GM12864 (cell line): ENCODE measurements at regions not wholly inside any gene's neighbourhood (a gene's known extent, or its start where the extent isn't known, plus 50 kb on each side); places are given as distances from the start of the nearest gene placed in this dataset.

ENCODE experiments used
- DNase-seq: peaks from one replicate; pipeline ENCODE4 v3.0.0-alpha.2; 2011; ENCODE audit warnings: low read depth
- H3K4me3 ChIP-seq: 2 replicates; pipeline ENCODE4 v1.5.1; 2011; ENCODE audit warnings: mild to moderate bottlenecking, low read depth, low read length, control low read depth
- CTCF ChIP-seq: IDR thresholded peaks from 2 replicates; pipeline ENCODE4 v1.5.1; 2011; ENCODE audit warnings: low read depth, mild to moderate bottlenecking, moderate library complexity, low read length, control low read depth, inconsistent platforms; ENCODE audit errors: missing control alignments

- TF ChIP-seq CTCF: no peak
- no peak for DNase-seq
- no peak overlapping the region for H3K4me3 ChIP-seq
These were observed 178.0 kb upstream of the AFDN start for GRCh38 chr6:167648501-167649278.

DNA sequence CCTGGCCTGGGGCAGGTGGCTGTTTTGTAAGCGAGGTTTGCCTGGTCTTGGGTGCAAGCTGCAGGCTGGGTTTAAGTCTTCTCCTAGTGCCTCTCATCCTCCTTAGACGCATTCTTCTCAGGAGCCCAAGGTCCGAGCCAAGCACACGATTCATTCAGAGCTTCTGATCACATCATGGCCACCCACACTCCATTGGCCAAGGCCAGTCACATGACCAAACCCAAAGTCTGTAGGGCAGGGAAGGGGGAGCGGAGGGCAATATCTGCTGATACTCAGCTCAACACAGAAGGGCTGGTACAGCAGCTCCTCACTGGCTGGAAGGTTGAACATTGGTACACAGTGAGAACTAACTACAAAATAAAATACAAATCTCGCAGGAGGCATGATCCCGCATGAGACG lies 177.2 kb upstream of the AFDN start:
- TF ChIP-seq CTCF: no peak
- H3K4me3 ChIP-seq: no peak overlapping the region
- DNase-seq: no peak

GRCh38 chr6:167650730-167651317 lies 175.9 kb upstream of the AFDN start:
- no peak for TF ChIP-seq CTCF
- H3K4me3 ChIP-seq: no peak overlapping the region
- no peak for DNase-seq

GRCh38 chr6:167651318-167652041 lies 175.2 kb upstream of the AFDN start:
- H3K4me3 ChIP-seq: no peak overlapping the region
- no peak for TF ChIP-seq CTCF
- no peak for DNase-seq

GRCh38 chr6:167652042-167652700 lies 174.5 kb upstream of the AFDN start:
- no peak for TF ChIP-seq CTCF

GRCh38 chr6:167652701-167653095 lies 174.0 kb upstream of the AFDN start:
- H3K4me3 ChIP-seq: no peak overlapping the region
- DNase-seq: no peak
- TF ChIP-seq CTCF: no peak

More at GRCh38 chr6:167652042-167652700, 174.5 kb upstream of the AFDN start:
- no peak overlapping the region for H3K4me3 ChIP-seq
- DNase-seq: no peak
